PC-3 (cell line): ENCODE measurements at regions not wholly inside any gene's neighbourhood (a gene's known extent, or its start where the extent isn't known, plus 50 kb on each side); places are given as distances from the start of the nearest gene placed in this dataset.

Experiments
- EZH2 ChIP-seq: fragments of 300-600 bp; sonication (generic); IDR thresholded peaks from one replicate; pipeline ENCODE4 v1.6.1; 2017; ENCODE audit warnings: antibody characterized with exemption, mild to moderate bottlenecking, low read length; ENCODE audit not compliant: unreplicated experiment
- EZH2phosphoT487 ChIP-seq: fragments of 300-600 bp; sonication (generic); IDR thresholded peaks from 2 replicates; pipeline ENCODE4 v1.6.1; 2018; ENCODE audit warnings: mild to moderate bottlenecking, antibody characterized with exemption, low read length, borderline replicate concordance
- TF ChIP-seq, protein P1 (sequence below): fragments of 300-600 bp; sonication (generic); conservative IDR thresholded peaks from 2 replicates; pipeline ENCODE4 v1.5.1; 2017; ENCODE audit warnings: antibody characterized with exemption, low read depth, mild to moderate bottlenecking, low read length

DNA sequence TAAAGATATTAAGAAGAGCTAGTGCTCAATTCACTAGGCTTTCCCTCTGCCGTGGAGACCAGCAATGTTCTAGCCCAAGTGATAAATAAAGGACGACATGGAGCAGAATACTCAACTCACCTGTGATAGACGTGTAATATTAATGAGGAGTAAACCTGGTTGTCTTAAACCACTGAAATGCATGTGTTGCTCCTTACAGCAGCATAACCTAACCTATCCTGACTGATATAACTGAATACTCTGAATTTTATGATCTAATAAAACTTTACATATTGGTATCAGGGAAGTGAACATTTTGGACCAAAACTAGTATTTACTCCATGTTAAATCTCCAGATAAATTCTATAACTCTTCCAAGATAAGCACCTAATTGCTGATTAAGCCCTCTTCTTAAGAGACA lies 531.0 kb downstream of the METTL4 start:
- TF ChIP-seq, protein P1, sequence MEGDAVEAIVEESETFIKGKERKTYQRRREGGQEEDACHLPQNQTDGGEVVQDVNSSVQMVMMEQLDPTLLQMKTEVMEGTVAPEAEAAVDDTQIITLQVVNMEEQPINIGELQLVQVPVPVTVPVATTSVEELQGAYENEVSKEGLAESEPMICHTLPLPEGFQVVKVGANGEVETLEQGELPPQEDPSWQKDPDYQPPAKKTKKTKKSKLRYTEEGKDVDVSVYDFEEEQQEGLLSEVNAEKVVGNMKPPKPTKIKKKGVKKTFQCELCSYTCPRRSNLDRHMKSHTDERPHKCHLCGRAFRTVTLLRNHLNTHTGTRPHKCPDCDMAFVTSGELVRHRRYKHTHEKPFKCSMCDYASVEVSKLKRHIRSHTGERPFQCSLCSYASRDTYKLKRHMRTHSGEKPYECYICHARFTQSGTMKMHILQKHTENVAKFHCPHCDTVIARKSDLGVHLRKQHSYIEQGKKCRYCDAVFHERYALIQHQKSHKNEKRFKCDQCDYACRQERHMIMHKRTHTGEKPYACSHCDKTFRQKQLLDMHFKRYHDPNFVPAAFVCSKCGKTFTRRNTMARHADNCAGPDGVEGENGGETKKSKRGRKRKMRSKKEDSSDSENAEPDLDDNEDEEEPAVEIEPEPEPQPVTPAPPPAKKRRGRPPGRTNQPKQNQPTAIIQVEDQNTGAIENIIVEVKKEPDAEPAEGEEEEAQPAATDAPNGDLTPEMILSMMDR = no peak
- TF ChIP-seq EZH2 (no peak), EZH2phosphoT487 (no peak)
